HG02885 (cell line): ENCODE measurements at regions not wholly inside any gene's neighbourhood (a gene's known extent, or its start where the extent isn't known, plus 50 kb on each side); places are given as distances from the start of the nearest gene placed in this dataset.

Source experiments
- ATAC-seq: cut with Tn5 transposase; IDR thresholded peaks from one replicate; pipeline ENCODE4 v1.9.1; 2021; ENCODE audit warnings: mild to moderate bottlenecking; ENCODE audit not compliant: unreplicated experiment, poor library complexity

DNA sequence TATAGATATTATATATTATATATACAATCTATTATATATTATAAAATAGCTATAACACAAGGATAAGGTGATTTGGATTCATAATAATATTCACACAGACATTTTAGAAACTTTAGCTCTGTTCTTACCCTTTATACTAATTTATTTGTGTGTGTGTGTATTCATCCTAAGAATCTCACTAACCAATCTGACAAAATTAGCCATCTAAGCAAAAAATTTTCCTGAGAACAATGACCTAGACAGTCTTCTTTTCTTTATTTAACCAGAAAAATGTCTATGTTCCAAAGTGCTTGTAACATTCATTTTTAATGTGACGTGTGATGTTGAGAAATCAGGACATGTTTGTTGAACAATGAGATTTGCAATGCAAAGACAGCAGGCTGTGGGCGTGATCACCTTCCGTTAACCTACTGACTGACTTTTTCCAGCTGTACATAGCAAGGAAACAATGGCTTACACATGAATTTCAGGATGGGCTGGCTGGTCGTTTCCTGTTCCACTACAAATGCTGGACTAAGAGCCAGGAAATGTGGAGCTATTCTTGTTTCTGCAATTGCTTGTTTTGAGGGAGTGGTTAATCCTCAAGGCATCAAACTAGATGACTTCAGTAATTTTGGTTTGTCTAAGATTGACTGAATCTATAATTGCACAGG, 634.6 kb upstream of the ARGLU1 start:
- ATAC-seq: no peak

DNA sequence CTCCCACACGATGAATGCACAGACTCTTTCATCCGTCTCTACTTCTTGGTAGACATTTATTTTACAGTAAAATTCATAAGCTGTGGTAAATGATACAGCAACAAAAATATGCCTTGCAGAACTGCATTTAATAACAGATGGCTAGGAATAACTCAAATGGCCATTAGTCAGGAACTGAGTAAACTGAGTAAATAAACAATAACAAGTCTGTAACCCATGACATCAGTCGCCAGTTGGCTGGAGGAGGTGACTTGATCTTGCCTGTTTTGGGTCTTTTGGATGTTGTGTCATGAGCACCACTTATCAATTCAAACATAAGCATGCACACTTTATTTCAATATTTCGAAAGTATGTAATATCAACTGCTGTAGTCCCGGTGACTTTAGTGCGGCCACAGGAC, 632.6 kb upstream of the ARGLU1 start:
- ATAC-seq: no peak

DNA sequence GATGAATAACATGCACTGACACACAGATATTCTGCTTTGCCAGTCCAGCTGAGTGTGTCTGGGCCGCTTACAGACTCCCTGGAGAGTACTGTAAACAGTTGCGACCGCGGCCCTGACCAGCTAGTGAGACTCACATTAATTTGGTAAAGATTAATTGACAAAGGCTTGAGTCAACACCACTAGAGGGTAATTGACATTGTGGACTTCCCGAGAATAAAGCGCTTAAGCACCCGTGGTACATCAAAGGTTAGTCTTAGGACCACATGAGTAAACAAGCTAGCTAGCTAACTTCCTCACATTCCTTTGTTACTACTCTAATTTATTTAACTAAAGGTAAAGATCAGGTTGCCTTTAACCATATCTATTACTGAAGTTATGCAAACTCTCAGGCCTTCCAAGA, 624.4 kb upstream of the ARGLU1 start:
- no peak for ATAC-seq

DNA sequence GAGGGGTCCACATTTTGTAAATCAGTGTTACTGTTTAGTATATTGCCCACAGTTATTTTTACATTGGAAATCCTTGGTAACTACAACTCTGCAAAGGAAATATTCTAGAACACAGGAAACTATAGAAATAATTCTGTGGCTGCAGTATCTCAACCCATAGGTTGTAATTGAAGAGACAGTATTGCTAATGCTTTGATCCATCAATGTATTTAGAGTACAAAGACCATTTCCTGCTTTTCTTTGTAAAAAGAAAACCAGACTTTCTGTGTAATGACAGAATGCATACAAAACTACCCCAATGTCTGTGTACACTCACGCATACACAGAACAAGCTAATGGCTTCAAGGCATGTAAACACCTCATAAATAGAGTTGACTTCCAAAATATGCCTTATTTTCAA, 622.1 kb upstream of the ARGLU1 start:
- no peak for ATAC-seq

DNA sequence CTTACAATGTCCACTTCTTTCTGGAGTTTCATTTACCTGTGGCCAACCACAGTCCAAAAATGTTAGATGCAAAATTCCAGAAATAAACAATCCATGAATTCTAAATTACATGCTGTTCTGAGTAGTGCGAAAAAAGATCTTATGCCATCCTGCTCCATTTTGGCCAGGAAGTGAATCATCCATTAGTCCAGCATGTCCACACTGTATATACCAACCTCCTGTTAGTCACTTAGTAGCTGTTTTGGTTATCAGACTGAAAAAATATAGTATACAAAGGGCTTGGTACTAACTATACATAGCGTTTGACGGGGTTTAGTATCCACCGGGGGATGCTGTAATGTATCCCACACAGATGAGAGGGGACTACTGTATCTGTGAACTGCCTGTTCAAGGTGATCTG, 618.0 kb upstream of the ARGLU1 start:
- no peak for ATAC-seq

DNA sequence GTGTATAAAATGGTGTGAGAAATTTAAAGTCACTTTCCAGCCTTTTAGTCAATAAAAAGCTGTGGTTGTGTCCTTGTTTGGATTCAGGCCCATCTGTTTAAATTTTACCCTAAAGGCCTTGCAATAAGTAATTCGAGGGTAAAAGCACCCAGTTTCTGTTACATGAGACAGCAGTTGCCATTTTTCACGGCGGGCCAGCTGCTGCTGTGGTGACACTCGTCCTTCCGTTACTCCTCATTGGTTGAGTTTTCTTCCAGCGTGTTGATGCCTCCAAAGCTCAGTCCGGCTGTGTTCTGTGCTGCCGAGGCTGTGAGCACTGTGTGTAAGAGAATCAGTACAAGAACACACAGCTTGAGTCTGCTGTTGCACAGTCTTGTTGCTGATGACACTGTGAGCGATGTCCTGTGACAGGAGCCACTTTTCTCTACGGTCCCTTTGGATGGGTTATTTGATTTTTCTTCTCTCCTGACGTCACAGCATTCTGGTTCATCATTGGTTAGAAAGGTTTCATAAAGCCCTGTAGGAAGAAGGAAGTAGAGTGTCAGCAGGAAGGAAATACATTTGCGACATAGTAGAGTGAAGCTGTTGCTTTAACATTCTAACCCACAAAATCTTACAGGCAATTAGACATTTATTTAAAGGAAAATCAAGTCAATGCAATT, 602.5 kb upstream of the ARGLU1 start:
- no peak for ATAC-seq

DNA sequence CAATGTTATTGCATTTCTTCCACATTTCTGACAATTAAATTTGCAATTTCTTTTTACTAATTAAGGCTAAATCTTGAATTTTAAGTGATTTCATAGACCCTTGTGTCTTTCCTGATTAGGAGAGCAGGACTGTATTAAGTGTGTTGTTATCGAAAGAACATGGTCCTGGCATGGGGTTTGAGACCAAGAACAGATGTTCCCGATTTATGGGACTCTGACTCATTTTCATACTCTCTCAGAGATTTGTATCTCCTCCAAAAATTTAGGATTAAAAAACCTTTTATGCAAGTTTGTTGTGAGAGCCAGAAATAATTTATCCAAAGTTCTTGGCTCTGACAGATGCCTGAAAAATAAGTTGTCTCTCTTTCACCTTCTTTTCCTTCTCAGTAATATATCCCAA, 589.3 kb upstream of the ARGLU1 start:
- no peak for ATAC-seq

DNA sequence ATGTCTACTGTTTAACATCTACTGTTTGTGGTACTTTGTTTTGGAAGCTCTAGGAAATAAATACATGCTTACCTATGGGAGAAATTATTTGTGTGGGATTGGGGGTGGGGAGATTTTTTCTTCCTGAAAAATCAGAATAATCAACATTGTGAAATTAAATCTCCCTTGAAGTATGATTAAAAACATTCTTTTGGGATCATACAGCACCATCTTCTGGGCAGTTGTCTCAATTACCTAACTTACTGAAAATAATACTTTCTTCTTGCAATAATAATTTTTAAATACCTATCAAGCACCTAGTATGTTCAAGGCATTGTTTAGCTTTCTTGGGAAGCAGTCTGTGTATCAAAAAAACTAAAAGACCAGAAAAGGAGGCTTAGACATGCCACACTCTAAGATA, 576.5 kb upstream of the ARGLU1 start:
- no peak for ATAC-seq

DNA sequence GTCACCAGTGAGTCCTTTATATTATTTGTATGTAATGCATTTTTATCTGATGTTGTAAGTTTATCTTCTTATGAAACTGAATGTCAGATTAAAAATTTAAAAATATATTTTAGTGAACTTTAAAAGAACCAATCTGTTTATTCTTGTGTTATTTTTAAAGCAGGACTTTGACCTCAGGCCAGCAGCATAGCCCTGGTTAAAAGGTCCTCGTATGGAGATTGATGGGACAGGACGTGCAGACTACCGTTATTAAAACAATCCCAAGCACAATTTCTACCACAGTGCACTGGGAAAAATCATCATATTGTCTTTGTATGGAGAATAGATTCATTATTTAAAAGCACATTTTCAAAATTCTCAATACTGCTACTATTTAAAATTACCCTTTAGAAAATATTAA, 573.8 kb upstream of the ARGLU1 start:
- no peak for ATAC-seq

DNA sequence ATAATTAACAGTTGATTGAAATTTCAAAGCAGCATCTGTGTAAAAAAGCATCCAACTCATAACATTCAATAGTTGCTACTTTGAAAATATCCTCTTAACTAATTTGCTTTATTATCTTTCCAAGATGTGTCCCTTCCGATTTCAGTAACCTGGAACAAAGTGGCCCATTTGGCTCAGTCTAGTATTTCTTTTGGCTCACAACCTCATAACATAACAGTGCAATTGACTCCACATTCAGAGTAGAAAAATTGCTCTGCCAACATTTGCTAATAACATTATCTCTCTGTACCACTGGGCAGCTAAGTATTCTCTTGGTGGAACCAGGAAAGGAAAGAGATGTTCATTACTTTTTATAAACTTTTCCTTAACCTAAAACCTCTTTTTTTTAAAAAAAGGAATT, 571.1 kb upstream of the ARGLU1 start:
- no peak for ATAC-seq

DNA sequence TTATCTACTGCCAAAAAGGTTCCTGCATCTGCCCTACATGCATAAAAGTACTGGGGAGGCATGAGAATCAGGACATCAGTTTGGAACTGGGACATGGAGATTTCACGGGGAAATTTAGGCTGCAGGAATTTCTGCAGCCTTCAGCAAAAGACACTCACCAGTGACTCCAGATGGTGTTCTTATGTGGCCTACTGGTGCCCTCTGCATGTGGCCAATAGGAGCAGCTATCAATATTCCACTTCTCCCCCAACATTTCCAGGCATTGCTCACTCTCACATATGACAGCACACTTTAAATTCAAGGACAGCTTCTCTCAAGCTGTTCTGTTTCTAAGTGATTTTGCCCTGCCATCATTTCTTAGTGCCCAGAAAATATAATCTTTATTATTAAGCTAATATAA, 570.5 kb upstream of the ARGLU1 start:
- ATAC-seq: no peak

DNA sequence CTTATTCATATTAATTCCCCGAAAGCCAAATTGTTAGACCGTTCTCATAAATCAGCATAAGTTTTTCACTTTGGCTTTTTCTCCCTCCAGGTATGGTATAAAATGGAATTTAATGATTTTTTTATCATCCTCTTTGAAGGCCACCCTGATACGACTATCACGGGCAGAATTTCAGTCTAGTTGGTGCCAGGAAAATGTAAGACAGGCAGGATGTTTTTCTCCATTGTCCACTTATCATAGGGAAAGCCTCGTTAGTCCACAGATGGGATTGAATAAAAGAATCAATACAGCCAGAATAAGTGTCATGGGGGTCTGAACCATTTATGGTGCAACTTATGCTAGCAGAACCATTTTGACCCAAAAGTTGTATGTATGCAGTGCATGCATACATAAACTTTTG, 566.0 kb upstream of the ARGLU1 start:
- ATAC-seq: no peak

DNA sequence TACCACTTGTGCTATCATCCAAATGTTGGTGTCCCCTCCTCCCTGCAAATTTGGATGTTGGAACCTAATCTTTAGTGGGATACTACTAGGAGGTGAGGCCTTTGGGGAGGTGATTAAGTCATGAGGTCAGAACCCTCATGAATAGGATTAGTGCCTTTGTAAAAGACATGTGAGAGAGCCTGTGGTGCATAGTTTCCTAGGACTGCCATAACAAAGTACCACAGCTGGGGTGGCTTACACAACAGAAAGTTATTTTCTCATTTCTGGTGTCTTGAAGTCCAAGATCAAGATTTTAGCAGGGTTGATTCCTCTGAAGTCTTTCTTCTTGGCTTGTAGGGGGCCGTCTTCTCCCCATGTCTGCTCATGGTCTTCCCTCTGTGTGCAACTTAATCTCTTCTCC, 562.6 kb upstream of the ARGLU1 start:
- no peak for ATAC-seq

DNA sequence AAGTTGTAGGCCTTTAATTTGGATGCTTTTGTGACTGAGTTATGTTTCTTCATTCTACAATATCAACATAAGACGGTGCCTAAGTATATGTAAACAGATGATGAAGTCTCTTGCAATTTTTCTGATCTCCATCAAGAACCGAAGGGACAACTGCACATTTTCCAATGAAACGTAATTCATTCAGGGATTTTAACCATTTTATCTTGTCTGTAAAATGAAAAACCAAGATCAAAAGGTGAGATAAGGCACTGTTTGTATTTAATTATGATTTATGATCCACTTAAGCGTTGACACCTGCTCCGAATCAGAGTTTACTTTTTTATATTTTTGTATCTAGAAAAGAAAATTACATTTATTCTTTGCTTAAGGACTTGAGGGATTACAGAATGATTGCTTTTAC, 556.8 kb upstream of the ARGLU1 start:
- no peak for ATAC-seq

DNA sequence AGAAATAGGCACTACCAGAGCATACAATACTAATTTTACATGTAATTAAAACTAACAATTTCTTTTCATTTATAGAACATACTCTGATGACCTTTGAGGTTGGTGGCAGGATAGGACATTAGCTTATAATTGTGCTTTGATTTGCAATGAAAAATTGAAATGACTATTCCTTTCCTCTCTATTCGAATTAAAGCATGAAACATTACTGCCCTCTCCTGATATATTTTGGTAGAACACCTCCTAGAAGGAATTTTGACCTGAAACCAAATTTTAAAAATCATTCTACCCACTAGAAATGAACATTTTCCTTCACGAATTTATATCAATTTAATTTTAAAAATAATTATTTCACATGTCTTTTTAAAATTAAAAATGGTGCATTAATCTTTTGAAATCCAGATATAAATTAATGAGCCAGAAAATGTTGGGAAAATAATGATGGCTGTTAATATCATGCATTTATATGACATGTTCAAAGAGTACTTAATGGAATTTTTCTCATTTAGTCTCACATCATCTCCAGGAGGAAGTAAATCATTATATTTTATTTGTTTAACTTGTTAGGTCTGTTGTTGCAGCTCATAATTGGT, 556.3 kb upstream of the ARGLU1 start:
- no peak for ATAC-seq

DNA sequence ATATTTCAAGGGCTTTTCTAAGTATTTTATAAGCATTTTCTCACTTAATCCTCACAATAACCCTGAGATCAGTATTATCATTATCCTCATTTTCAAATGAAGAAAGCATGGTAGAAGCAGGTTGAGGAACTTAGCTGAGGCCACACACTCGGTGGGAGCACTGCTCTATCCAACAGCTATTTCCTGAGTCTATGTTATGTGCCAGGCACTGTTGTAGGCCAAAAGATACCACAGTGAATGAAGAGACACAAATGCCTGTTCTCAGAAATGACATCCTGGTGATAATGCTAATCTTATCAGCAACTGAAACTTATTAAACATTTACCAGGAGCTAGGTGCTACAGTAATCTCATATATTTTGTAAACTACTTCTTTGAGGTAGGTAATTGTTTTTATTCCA, 553.9 kb upstream of the ARGLU1 start:
- no peak for ATAC-seq

DNA sequence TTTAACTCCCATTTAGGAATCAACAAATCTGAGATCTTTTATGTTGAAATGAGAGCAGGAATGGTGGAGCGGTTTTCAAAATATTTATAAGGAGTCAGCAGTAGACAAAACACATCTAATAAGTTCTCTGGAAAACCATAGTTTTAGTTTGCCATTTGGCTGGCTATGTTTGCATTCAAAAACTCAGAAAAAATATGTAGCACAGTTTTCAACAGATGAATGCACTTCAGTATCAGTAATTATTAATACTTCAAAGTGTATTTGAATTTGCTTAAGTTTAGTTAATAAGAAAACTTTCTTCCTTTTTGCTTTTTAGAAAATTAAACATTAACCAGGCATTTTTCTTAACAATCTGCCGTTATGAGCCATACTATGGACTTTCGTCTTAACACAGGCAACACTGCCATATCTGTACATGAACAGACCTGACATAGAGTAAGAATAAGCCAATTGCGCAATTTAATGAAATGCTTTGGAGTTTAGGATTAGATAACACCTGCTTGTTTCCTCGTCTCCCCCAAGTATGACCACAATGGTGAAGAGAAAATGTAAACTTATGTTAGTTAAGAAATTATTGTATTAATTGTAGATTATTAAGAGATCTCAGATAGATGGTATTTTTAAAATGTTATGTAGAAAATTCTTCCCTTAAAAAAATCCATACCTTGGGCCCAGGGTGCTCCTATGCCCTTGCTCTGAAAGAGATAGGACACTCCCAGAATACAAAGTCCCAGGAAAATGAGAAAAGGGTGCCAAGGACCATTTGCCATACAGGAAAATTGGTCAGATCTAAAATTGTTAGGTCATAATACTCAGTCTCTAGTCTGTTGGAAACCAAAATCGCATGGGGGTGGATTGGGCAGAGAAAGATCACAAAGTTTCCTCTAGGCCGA, 552.3 kb upstream of the ARGLU1 start:
- ATAC-seq: no peak

DNA sequence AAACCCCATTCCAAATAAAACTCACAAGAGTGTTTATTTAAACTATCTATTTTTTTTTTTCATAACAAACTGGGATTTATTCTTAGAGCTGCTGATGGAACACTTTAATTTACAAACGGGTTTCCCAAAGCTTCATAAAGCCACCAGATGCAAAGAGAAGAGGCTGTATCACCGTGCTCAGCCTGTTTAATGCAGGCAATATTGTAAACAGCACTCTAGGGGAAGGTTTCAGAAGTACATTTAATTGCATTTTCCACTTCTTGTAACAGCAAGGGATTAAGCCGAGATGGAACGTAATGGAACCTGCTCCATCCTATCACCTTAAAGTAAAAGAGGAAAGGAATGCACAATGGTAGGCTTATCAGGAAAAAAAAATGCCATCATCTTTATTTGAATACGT, 550.6 kb upstream of the ARGLU1 start:
- ATAC-seq: no peak

DNA sequence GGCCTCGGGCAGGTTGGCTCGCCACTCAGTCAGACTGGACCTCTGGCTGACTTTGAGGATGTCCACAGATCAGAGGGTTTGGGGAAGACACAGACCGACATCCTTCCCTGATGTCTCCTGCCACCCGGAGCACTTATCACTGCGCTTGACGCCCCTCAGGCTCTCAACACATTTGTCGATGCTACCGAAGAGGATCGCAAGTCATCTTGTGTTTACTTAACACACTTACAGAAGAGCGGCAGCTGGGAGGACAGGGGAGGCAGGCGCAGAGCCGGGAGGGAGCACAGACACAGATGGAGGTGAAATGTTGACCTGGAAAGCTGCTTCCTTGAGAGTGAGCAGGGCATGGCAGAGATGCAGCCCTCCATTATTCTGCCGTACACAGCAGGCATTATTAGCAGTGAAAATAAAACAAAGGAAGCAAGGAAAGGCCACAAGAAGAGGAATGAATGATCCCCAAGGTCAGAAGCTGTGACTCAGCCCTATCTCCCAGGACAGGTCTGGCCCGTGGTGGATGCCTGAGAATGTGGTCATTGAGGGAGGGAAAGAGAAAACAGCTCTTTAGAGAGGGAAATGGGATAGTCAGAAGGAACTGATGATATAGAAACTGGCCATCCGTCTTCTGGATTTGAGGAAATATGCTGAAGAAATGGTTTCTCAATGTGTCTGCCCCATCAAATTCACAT, 549.5 kb upstream of the ARGLU1 start:
- no peak for ATAC-seq

DNA sequence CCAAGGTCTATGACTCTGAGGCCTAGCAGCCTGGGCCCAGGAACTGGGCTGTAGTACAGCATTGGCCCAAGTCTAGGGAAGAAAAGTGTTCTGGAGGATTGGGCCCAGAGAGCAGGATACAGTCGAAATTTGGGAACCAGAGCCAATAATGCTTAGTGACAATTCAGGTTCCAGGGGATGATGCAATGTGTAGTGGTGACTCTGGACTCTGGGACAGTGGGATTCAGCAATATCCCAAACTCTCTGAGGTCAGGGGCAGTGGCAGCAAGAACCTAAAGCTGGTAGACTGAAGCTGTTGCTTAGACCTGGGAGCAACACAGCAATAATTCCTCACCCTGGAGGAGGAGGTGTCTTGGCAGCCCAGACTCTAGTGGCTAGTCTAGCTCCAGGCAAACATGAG, 545.5 kb upstream of the ARGLU1 start:
- ATAC-seq: no peak

DNA sequence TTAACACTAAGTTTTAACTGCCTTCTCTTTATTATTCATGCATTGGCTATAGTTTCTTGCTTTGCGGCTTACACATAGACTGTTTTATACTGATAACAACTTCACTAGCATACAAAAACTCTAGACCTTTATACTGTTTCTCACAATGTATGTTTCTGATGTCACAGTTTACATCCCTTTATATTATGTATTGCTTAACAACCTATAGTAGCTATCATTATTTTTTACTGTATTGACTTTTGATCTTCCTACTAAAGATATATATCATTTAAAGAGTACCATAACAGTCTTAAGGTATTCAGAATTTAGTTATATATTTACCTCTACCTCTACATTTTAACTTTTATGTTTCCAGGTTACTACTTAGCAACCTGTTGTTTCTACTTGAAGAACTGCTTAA, 543.3 kb upstream of the ARGLU1 start:
- no peak for ATAC-seq
